Superior temporal gyrus (tissue), 1 donor: ENCODE measurements at regions not wholly inside any gene's neighbourhood (a gene's known extent, or its start where the extent isn't known, plus 50 kb on each side); places are given as distances from the start of the nearest gene placed in this dataset.

Experiments
- DNase-seq: peaks from one replicate; pipeline ENCODE4 v3.0.0-alpha.2; 2016; ENCODE audit errors: extremely low spot score

GRCh38 chr4:10753856-10754402, 69.4 kb upstream of the CLNK start:
- no peak for DNase-seq

- DNase-seq, result no peak
These were observed 68.8 kb upstream of the CLNK start for GRCh38 chr4:10753336-10753735.

GRCh38 chr4:10750714-10751113, 66.1 kb upstream of the CLNK start:
- DNase-seq, result no peak

- DNase-seq, result no peak
These were observed 62.6 kb upstream of the CLNK start for GRCh38 chr4:10747186-10747585.

- peak; percentile 24 for DNase-seq
These were observed 62.0 kb upstream of the CLNK start for GRCh38 chr4:10746371-10747171.

GRCh38 chr4:10743357-10743756, 58.8 kb upstream of the CLNK start:
- no peak for DNase-seq

- no peak for DNase-seq
These were observed 57.6 kb upstream of the CLNK start for GRCh38 chr4:10741961-10742699.

GRCh38 chr4:10740891-10741620, 56.5 kb upstream of the CLNK start:
- DNase-seq, result no peak

- DNase-seq, result no peak
These were observed 55.7 kb upstream of the CLNK start for GRCh38 chr4:10740251-10740650.

- DNase-seq, result no peak
These were observed 54.4 kb upstream of the CLNK start for GRCh38 chr4:10738826-10739489.

- DNase-seq, result no peak
These were observed 52.8 kb upstream of the CLNK start for GRCh38 chr4:10737337-10737736.

GRCh38 chr4:10736895-10737294, 52.3 kb upstream of the CLNK start:
- no peak for DNase-seq

- DNase-seq, result no peak
These were observed 51.7 kb upstream of the CLNK start for GRCh38 chr4:10736266-10736665.

GRCh38 chr4:10734697-10735096, 50.1 kb upstream of the CLNK start:
- DNase-seq, result no peak
